ENCODE measurements at regions not wholly inside any gene's neighbourhood (a gene's known extent, or its start where the extent isn't known, plus 50 kb on each side); places are given as distances from the start of the nearest gene placed in this dataset.

DNA sequence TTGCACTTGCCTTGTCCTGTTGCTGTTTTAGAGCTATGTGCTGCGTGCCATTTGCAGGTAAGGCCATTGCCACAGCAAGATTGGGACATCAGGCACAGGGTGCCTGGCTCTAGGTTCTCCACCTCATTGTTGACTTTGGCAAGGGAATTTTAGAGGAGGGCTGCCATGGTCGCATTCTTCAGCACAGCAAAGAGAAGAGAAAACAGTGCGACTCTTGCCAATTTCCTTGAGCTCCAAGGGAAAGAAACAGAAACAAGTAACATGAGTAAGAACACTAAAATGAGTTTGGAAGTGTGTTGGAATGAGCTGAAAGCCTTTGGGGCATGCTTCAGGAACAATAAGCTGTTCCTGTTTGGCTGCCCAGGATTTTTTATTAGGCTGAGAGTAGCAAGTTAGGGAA, 188.1 kb upstream of the IL12B start:
- TF ChIP-seq POLR2A (IDR thresholded peaks at IDR 0.05; ENCODE audit: low read depth, low read length) (no peak), PAX5 (IDR thresholded peaks at IDR 0.05; ENCODE audit: insufficient read depth, low read length, severe bottlenecking) (no peak), POLR2AphosphoS5 (IDR thresholded peaks at IDR 0.05; ENCODE audit: low read depth, low read length) (no peak), POU2F2 (IDR thresholded peaks at IDR 0.05; ENCODE audit: low read depth, low read length) (no peak)
